DND-41 (cell line): ENCODE measurements at regions not wholly inside any gene's neighbourhood (a gene's known extent, or its start where the extent isn't known, plus 50 kb on each side); places are given as distances from the start of the nearest gene placed in this dataset.

Source experiments
- ATAC-seq: fragments of 200-7000 bp; cut with Tn5 transposase; 3 replicates; pipeline ENCODE4 v1.9.1; 2021; ENCODE audit warnings: low read depth; ENCODE audit not compliant: insufficient read depth
- DNase-seq: peaks from one replicate; pipeline ENCODE4 v3.0.0-alpha.2; 2020
- H2AFZ ChIP-seq: 2 replicates; pipeline ENCODE4 v1.6.0; 2012; ENCODE audit warnings: low read depth, low read length
- H3K27ac ChIP-seq: 2 replicates; pipeline ENCODE4 v1.5.1; 2012; ENCODE audit warnings: low read length, inconsistent platforms
- H3K27me3 ChIP-seq: fragments of 200-600 bp; sonication (generic); 2 replicates; pipeline ENCODE4 v1.6.0; 2012; ENCODE audit warnings: low read length, mild to moderate bottlenecking, inconsistent platforms; ENCODE audit not compliant: insufficient read depth, poor library complexity
- H3K36me3 ChIP-seq: 2 replicates; pipeline ENCODE4 v1.5.1; 2012; ENCODE audit warnings: low read length, inconsistent platforms; ENCODE audit not compliant: insufficient read depth
- H3K4me1 ChIP-seq: 2 replicates; pipeline ENCODE4 v1.5.1; 2012; ENCODE audit warnings: mild to moderate bottlenecking, low read length; ENCODE audit not compliant: insufficient read depth
- H3K4me2 ChIP-seq: 2 replicates; pipeline ENCODE4 v1.6.0; 2012; ENCODE audit warnings: mild to moderate bottlenecking, moderate library complexity, low read length, inconsistent platforms; ENCODE audit not compliant: insufficient read depth
- H3K4me3 ChIP-seq, 2 experiments: fragments of 200-600 bp in 1 of 2; shearing (Covaris generic) in 1 of 2; 2 replicates each; pipeline ENCODE4 v1.5.1; 2012 to 2016; ENCODE audit warnings: inconsistent platforms in 2 of 2, low read length in 2 of 2, mild to moderate bottlenecking in 2 of 2, low read depth in 1 of 2, moderate library complexity in 1 of 2
- H3K79me2 ChIP-seq: 2 replicates; pipeline ENCODE4 v1.6.0; 2012; ENCODE audit warnings: low read length, inconsistent platforms; ENCODE audit not compliant: insufficient read depth
- H3K9ac ChIP-seq: 2 replicates; pipeline ENCODE4 v1.6.0; 2012; ENCODE audit warnings: low read depth, mild to moderate bottlenecking, inconsistent platforms, low read length, moderate library complexity
- H3K9me3 ChIP-seq: 2 replicates; pipeline ENCODE4 v1.5.1; 2012; ENCODE audit warnings: low read length, moderate library complexity, mild to moderate bottlenecking, inconsistent platforms; ENCODE audit not compliant: insufficient read depth, severe bottlenecking
- H4K20me1 ChIP-seq: 2 replicates; pipeline ENCODE4 v1.6.0; 2012; ENCODE audit warnings: low read length; ENCODE audit not compliant: insufficient read depth
- EZH2 ChIP-seq: IDR thresholded peaks from 3 replicates; pipeline ENCODE4 v1.6.1; 2012; ENCODE audit warnings: borderline replicate concordance, low read depth, mild to moderate bottlenecking, moderate library complexity, low read length, inconsistent platforms; ENCODE audit not compliant: severe bottlenecking
- TF ChIP-seq, protein P1 (sequence below): IDR thresholded peaks from 2 replicates; pipeline ENCODE4 v1.5.1; 2012; ENCODE audit warnings: borderline replicate concordance, low read length, moderate library complexity, mild to moderate bottlenecking; ENCODE audit not compliant: poor library complexity, severe bottlenecking; ENCODE audit errors: extremely low read depth

- no peak overlapping the region for H3K4me2 ChIP-seq
- no peaks in the 10 kb centered on the region for H3K36me3 ChIP-seq
- no peak overlapping the region for H2AFZ ChIP-seq
- H3K27me3 ChIP-seq = no peaks in the 10 kb centered on the region
- H3K4me1 ChIP-seq = peaks cover 12% of the 10 kb centered on the region
- no peak overlapping the region for H3K27ac ChIP-seq
- H3K4me3 ChIP-seq = no peak overlapping the region
- no peak for TF ChIP-seq EZH2
- TF ChIP-seq, protein P1, sequence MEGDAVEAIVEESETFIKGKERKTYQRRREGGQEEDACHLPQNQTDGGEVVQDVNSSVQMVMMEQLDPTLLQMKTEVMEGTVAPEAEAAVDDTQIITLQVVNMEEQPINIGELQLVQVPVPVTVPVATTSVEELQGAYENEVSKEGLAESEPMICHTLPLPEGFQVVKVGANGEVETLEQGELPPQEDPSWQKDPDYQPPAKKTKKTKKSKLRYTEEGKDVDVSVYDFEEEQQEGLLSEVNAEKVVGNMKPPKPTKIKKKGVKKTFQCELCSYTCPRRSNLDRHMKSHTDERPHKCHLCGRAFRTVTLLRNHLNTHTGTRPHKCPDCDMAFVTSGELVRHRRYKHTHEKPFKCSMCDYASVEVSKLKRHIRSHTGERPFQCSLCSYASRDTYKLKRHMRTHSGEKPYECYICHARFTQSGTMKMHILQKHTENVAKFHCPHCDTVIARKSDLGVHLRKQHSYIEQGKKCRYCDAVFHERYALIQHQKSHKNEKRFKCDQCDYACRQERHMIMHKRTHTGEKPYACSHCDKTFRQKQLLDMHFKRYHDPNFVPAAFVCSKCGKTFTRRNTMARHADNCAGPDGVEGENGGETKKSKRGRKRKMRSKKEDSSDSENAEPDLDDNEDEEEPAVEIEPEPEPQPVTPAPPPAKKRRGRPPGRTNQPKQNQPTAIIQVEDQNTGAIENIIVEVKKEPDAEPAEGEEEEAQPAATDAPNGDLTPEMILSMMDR = no peak
- no peak for ATAC-seq
- no peak for DNase-seq
- H3K79me2 ChIP-seq = no peaks in the 10 kb centered on the region
- H3K9ac ChIP-seq = no peak overlapping the region
- H4K20me1 ChIP-seq = no peaks in the 10 kb centered on the region
- no peaks in the 10 kb centered on the region for H3K9me3 ChIP-seq
Measured at GRCh38 chr6:119540417-119540816, 190.9 kb upstream of the MAN1A1 start.

- no peak for ATAC-seq
- Histone ChIP-seq H3K27me3 (no peaks in the 10 kb centered on the region), H3K4me2 (no peak overlapping the region), H2AFZ (no peak overlapping the region), H3K4me3 (no peak overlapping the region), H3K4me1 (peaks cover 9% of the 10 kb centered on the region), H3K9ac (no peak overlapping the region), H3K79me2 (no peaks in the 10 kb centered on the region), H3K27ac (no peak overlapping the region), H3K36me3 (no peaks in the 10 kb centered on the region), H4K20me1 (no peaks in the 10 kb centered on the region), H3K9me3 (no peaks in the 10 kb centered on the region)
- TF ChIP-seq EZH2 = no peak
- TF ChIP-seq, protein P1 = no peak
- DNase-seq = no peak
Measured at GRCh38 chr6:119539066-119539746, 189.6 kb upstream of the MAN1A1 start.

DNA sequence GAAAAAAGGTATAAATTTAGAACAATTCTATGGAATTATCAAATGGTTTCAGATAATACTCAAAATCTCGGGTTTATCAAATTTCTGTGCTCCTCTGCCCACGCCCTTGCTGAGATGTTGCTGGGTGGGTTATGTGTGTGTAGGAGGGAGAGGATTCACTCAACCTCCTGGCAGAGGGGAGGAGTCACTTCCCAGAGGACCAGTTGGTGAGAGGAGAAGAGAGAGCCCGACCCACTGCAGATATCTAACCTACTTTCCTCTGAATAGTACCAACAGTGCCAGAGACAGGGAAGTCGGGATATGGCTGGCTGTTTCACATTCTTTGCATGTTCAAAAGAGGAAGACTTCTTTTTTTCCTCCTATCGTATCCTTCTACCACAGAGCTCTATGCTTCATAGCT, 187.1 kb upstream of the MAN1A1 start:
- H3K4me2 ChIP-seq = no peak overlapping the region
- H2AFZ ChIP-seq = no peak overlapping the region
- no peak for DNase-seq
- no peaks in the 10 kb centered on the region for H3K27me3 ChIP-seq
- no peak overlapping the region for H3K27ac ChIP-seq
- no peak overlapping the region for H3K4me3 ChIP-seq
- H3K36me3 ChIP-seq = no peaks in the 10 kb centered on the region
- H3K4me1 ChIP-seq = no peaks in the 10 kb centered on the region
- no peaks in the 10 kb centered on the region for H4K20me1 ChIP-seq
- TF ChIP-seq, protein P1 = no peak
- no peak for TF ChIP-seq EZH2
- no peak for ATAC-seq
- H3K9ac ChIP-seq = no peak overlapping the region
- H3K79me2 ChIP-seq = no peaks in the 10 kb centered on the region
- H3K9me3 ChIP-seq = no peaks in the 10 kb centered on the region

- H4K20me1 ChIP-seq = no peaks in the 10 kb centered on the region
- no peaks in the 10 kb centered on the region for H3K4me1 ChIP-seq
- H3K9ac ChIP-seq = no peak overlapping the region
- H3K4me3 ChIP-seq = no peak overlapping the region
- H2AFZ ChIP-seq = no peak overlapping the region
- no peaks in the 10 kb centered on the region for H3K36me3 ChIP-seq
- DNase-seq = no peak
- no peaks in the 10 kb centered on the region for H3K9me3 ChIP-seq
- no peak for TF ChIP-seq EZH2
- TF ChIP-seq, protein P1 = no peak
- ATAC-seq = no peak
- H3K27ac ChIP-seq = no peak overlapping the region
- H3K27me3 ChIP-seq = no peaks in the 10 kb centered on the region
- no peak overlapping the region for H3K4me2 ChIP-seq
- no peaks in the 10 kb centered on the region for H3K79me2 ChIP-seq
Measured at GRCh38 chr6:119535332-119535731, 185.8 kb upstream of the MAN1A1 start.
